HepG2 (cell line): ENCODE measurements at regions not wholly inside any gene's neighbourhood (a gene's known extent, or its start where the extent isn't known, plus 50 kb on each side); places are given as distances from the start of the nearest gene placed in this dataset.

Experiments used
- ATAC-seq: fragments of 200-7000 bp; cut with Tn5 transposase; 3 replicates; pipeline ENCODE4 v1.9.1; 2020; ENCODE audit warnings: mild to moderate bottlenecking, moderate library complexity
- BruUV-seq: library from RNA; stranded (reverse); fragments of 400-500 nt; replicated peaks from 2 replicates; lab custom pipeline; 2021; lab: Mats Ljungman, UMichigan
- CTCF ChIA-PET: fragments of 300-600 bp; formaldehyde crosslinking; extraction: SDS; loops from one replicate; lab custom pipeline; 2021; ENCODE audit warnings: low total read pairs, inconsistent platforms, low intra/inter-chr PET ratio; lab: Yijun Ruan, JAX
- POLR2A ChIA-PET: fragments of 350-600 bp; sonication (Branson Sonifier 250); formaldehyde crosslinking; loops from one replicate; lab custom pipeline; 2020; ENCODE audit warnings: antibody characterized with exemption, inconsistent platforms; lab: Yijun Ruan, JAX
- DNase-seq: peaks from one replicate; pipeline ENCODE4 v3.0.0-alpha.2; 2015; ENCODE audit warnings: low spot score
- FAIRE-seq: peaks from 3 replicates; lab custom pipeline; 2011; peaks lifted over from hg19 to GRCh38; lab: Jason Lieb, UNC
- H2AFZ ChIP-seq: one replicate; pipeline ENCODE4 v1.6.1; 2011; ENCODE audit warnings: low read length, inconsistent platforms
- H3K27ac ChIP-seq: fragments of 300-600 bp; 3 replicates; pipeline ENCODE4 v1.8.0; 2011; ENCODE audit warnings: mixed run types, mild to moderate bottlenecking, mixed read lengths, low read length, inconsistent platforms; ENCODE audit not compliant: insufficient read depth; ENCODE audit errors: extremely low read length
- H3K27me3 ChIP-seq, 2 experiments: fragments of 200-600 bp in 1 of 2; 2 replicates in 1 of 2; 3 replicates in 1 of 2; pipeline versions ENCODE4 v1.6.0 to v1.8.0; 2011; ENCODE audit warnings: low read length in 2 of 2, mild to moderate bottlenecking in 2 of 2, moderate library complexity in 2 of 2, inconsistent platforms in 1 of 2; ENCODE audit not compliant: insufficient read depth in 2 of 2, control insufficient read depth in 1 of 2
- H3K36me3 ChIP-seq, 2 experiments: fragments of 200-600 bp in 1 of 2; replicated peaks in 1 of 2; 2 replicates in 1 of 2; 3 replicates in 1 of 2; pipeline versions ENCODE4 v1.5.1 to v1.8.0; 2011; ENCODE audit warnings: low read length in 2 of 2, inconsistent platforms in 1 of 2; ENCODE audit not compliant: insufficient read depth in 2 of 2, control insufficient read depth in 1 of 2
- H3K4me1 ChIP-seq: 2 replicates; pipeline ENCODE4 v1.5.1; 2012; ENCODE audit warnings: low read length, inconsistent platforms; ENCODE audit not compliant: insufficient read depth
- H3K4me2 ChIP-seq: 2 replicates; pipeline ENCODE4 v1.6.0; 2011; ENCODE audit warnings: low read depth, low read length, inconsistent platforms
- H3K4me3 ChIP-seq, 3 experiments: fragments of 200-600 bp in 1 of 3; sonication (generic), shearing (Covaris generic) in 1 of 3; replicated peaks in 1 of 3; 2 replicates each; pipeline ENCODE4 v1.5.1; 2011 to 2016; ENCODE audit warnings: low read length in 3 of 3, inconsistent platforms in 2 of 3, low read depth in 2 of 3, mild to moderate bottlenecking in 2 of 3, control low read depth in 1 of 3, mixed read lengths in 1 of 3; ENCODE audit not compliant: insufficient read depth in 1 of 3
- H3K79me2 ChIP-seq: one replicate; pipeline ENCODE4 v1.6.1; 2011; ENCODE audit warnings: low read length, inconsistent platforms; ENCODE audit not compliant: insufficient read depth
- H3K9ac ChIP-seq: 2 replicates; pipeline ENCODE4 v1.6.0; 2011; ENCODE audit warnings: mild to moderate bottlenecking, low read depth, low read length, inconsistent platforms; ENCODE audit not compliant: insufficient read depth
- H3K9me3 ChIP-seq: 2 replicates; pipeline ENCODE4 v1.5.1; 2012; ENCODE audit warnings: mild to moderate bottlenecking, low read length
- H4K20me1 ChIP-seq: 2 replicates; pipeline ENCODE4 v1.6.0; 2011; ENCODE audit warnings: inconsistent platforms, mild to moderate bottlenecking, low read length, moderate library complexity; ENCODE audit not compliant: insufficient read depth
- NCOA5 ChIP-seq: sonication (generic); formaldehyde crosslinking; IDR thresholded peaks from 2 replicates; pipeline ENCODE4 v1.4.0; 2020; ENCODE audit warnings: missing genetic modification reagents
- NFE2L1 ChIP-seq: sonication (generic); formaldehyde crosslinking; IDR thresholded peaks from 2 replicates; pipeline ENCODE4 v1.4.0; 2020; ENCODE audit warnings: missing genetic modification reagents, mild to moderate bottlenecking, borderline replicate concordance
- SIN3A ChIP-seq: IDR thresholded peaks from 2 replicates; pipeline ENCODE4 v1.6.1; 2011; ENCODE audit warnings: low read depth, mild to moderate bottlenecking, control low read depth, low read length, borderline replicate concordance
- ZNF264 ChIP-seq: sonication (generic); formaldehyde crosslinking; IDR thresholded peaks from 2 replicates; pipeline ENCODE4 v1.4.0; 2020; ENCODE audit warnings: missing genetic modification reagents
- ZNF496 ChIP-seq: sonication (generic); formaldehyde crosslinking; IDR thresholded peaks from 2 replicates; pipeline ENCODE4 v1.8.1; 2023; ENCODE audit warnings: mild to moderate bottlenecking, moderate library complexity, missing genetic modification reagents; ENCODE audit not compliant: insufficient replicate concordance
- ZNF879 ChIP-seq: sonication (generic); formaldehyde crosslinking; IDR thresholded peaks from 2 replicates; pipeline ENCODE4 v1.8.1; 2023; ENCODE audit warnings: missing genetic modification reagents
- WGBS: methylation state at CpG from one replicate; pipeline ENCODE4 v1.1.6; 2017; ENCODE audit warnings: low lambda C conversion rate; 5-methylcytosine and 5-hydroxymethylcytosine counted together
- in situ Hi-C: cut with HindIII; loops from 2 replicates; pipeline ENCODE4 v1.10.0; 2017; ENCODE audit warnings: low pct_unique_long_range_greater_than_20kb; ENCODE audit not compliant: extremely low pct_ligation_motif_present
- intact Hi-C: fragments of 100-400 bp; cut with micrococcal nuclease; formaldehyde crosslinking; loops from one replicate; pipeline ENCODE4 v1.10.0; 2022; ENCODE audit not compliant: unreplicated experiment
- TF ChIP-seq, protein P1 (sequence below): IDR thresholded peaks from 2 replicates; pipeline ENCODE4 v1.6.1; 2012; ENCODE audit warnings: inconsistent platforms
- TF ChIP-seq, protein P2 (sequence below): sonication (generic); formaldehyde crosslinking; conservative IDR thresholded peaks from 2 replicates; pipeline ENCODE4 v1.4.0; 2020; ENCODE audit warnings: missing genetic modification reagents
- TF ChIP-seq, protein P3 (sequence below): sonication (generic); formaldehyde crosslinking; conservative IDR thresholded peaks from 2 replicates; pipeline ENCODE4 v1.8.0; 2022; ENCODE audit warnings: missing genetic modification reagents

DNA sequence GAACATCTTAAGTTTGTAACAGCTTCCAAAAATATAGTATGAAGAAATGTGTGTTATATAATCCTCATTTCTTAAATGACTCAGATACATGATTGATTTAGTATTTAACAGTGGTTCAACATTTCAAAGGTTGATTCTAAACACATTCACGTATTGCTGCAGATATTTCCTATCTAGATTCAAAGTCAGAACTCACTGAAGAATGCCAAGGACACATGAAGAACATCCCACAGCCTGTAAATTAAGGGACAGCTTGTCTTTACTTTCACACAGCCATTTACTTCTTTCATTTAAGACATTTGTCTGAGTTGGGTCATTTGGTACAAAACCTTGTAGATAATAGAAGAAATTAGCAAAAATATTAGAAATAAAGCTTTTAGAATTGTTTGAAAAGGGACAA lies 66.9 kb upstream of the CPSF6 start (continued):
- TF ChIP-seq NFE2L1 (CRISPR knock-in tag) (no peak), ZNF264 (CRISPR knock-in tag) (no peak), NCOA5 (CRISPR knock-in tag) (no peak), ZNF879 (CRISPR knock-in tag) (no peak), SIN3A (no peak)
- TF ChIP-seq, protein P1, sequence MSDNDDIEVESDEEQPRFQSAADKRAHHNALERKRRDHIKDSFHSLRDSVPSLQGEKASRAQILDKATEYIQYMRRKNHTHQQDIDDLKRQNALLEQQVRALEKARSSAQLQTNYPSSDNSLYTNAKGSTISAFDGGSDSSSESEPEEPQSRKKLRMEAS: no peak
- TF ChIP-seq, protein P2, sequence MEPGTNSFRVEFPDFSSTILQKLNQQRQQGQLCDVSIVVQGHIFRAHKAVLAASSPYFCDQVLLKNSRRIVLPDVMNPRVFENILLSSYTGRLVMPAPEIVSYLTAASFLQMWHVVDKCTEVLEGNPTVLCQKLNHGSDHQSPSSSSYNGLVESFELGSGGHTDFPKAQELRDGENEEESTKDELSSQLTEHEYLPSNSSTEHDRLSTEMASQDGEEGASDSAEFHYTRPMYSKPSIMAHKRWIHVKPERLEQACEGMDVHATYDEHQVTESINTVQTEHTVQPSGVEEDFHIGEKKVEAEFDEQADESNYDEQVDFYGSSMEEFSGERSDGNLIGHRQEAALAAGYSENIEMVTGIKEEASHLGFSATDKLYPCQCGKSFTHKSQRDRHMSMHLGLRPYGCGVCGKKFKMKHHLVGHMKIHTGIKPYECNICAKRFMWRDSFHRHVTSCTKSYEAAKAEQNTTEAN: no peak
- TF ChIP-seq, protein P3, sequence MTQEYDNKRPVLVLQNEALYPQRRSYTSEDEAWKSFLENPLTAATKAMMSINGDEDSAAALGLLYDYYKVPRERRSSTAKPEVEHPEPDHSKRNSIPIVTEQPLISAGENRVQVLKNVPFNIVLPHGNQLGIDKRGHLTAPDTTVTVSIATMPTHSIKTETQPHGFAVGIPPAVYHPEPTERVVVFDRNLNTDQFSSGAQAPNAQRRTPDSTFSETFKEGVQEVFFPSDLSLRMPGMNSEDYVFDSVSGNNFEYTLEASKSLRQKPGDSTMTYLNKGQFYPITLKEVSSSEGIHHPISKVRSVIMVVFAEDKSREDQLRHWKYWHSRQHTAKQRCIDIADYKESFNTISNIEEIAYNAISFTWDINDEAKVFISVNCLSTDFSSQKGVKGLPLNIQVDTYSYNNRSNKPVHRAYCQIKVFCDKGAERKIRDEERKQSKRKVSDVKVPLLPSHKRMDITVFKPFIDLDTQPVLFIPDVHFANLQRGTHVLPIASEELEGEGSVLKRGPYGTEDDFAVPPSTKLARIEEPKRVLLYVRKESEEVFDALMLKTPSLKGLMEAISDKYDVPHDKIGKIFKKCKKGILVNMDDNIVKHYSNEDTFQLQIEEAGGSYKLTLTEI: no peak
- TF ChIP-seq, all 625 proteins: peak for 0

DNA sequence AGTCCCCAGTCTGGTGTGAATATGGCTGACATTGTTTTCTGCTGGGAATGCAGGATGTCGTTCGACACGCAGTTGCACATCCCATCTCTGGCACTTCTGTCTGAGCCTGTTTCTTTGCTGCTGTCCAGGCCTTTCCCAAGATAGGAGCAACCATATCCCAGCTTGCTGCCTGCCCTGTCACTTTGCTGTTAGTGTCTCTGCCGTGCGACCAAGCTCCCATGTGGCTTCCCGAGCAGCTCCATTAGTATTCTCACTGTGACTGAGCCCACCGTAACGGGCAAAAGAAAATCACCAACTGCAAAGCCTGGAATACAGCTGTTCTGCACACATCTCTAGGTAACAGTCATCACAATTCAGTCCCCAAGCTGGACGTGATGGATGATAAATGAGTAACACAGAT lies 66.0 kb upstream of the CPSF6 start:
- Histone ChIP-seq H3K36me3 (no peaks in the 10 kb centered on the region), H3K9ac (no peak overlapping the region)
- in situ Hi-C loops: no loop called here
- TF ChIP-seq ZNF496: no peak
- TF ChIP-seq, all 625 proteins: peak for 0
- no peaks in the 10 kb centered on the region for H4K20me1 ChIP-seq
- no peaks in the 10 kb centered on the region for H3K4me1 ChIP-seq
- POLR2A ChIA-PET: no interaction called here
- no peak overlapping the region for H2AFZ ChIP-seq
- BruUV-seq: no TSS peak
- H3K9me3 ChIP-seq: no peaks in the 10 kb centered on the region
- 42% methylated on average over 9 of the region's 9 CpGs for WGBS
- no peak for ATAC-seq
- no peak for DNase-seq
- H3K4me2 ChIP-seq: no peak overlapping the region
- peaks cover 0 to 14% of the 10 kb centered on the region in 2 experiments; a peak in 2 of 5 replicates for H3K27me3 ChIP-seq
- CTCF ChIA-PET: no interaction called here
- no peak overlapping the region for H3K27ac ChIP-seq
- intact Hi-C loops: no loop called here
- FAIRE-seq: no peak
- H3K4me3 ChIP-seq: no peak overlapping the region
- no peaks in the 10 kb centered on the region for H3K79me2 ChIP-seq
